Right lobe of liver (tissue), 4 donors: ENCODE measurements at regions not wholly inside any gene's neighbourhood (a gene's known extent, or its start where the extent isn't known, plus 50 kb on each side); places are given as distances from the start of the nearest gene placed in this dataset.

Experiments
- POLR2A ChIP-seq: fragments of 450-650 bp; IDR thresholded peaks from one replicate; pipeline ENCODE4 v1.6.1; 2017; ENCODE audit warnings: antibody characterized with exemption, mild to moderate bottlenecking
- TF ChIP-seq, protein P1 (sequence below), 4 donors: fragments of 200-600 bp in 3 of 4; fragments of 450-650 bp in 1 of 4; IDR thresholded peaks; one replicate each; pipeline versions ENCODE4 v1.5.1 to v1.8.0; 2016 to 2022; ENCODE audit warnings: antibody characterized with exemption in 4 of 4, mild to moderate bottlenecking in 2 of 4
- donor health status: DM: no; HTN: no; CAD: no.
- donor health status: DM: no; HTN: no; CAD: no.
- donor health status: DM: no; HTN: yes; CAD: no.

DNA sequence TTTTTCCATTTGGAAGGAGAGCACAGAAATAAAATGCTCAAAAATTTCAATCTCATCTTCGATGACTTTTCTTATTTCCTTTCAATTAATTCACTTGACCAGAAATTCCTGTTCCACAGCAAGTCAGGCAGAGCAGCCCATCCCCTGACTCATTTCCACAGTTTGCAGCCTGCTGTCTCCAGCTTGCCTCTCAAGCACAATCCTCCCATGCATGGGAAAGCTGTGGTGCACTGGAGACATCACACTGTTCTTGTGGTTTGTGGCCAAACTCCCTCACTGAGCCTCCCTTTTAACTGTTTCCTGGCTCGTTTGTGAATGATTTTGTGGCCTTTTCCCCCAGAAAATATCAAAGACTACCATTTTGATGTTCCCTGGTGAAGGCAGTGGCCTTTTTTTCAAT is 114.0 kb upstream of the ENPEP start:
- no peak for TF ChIP-seq POLR2A
- TF ChIP-seq, protein P1, sequence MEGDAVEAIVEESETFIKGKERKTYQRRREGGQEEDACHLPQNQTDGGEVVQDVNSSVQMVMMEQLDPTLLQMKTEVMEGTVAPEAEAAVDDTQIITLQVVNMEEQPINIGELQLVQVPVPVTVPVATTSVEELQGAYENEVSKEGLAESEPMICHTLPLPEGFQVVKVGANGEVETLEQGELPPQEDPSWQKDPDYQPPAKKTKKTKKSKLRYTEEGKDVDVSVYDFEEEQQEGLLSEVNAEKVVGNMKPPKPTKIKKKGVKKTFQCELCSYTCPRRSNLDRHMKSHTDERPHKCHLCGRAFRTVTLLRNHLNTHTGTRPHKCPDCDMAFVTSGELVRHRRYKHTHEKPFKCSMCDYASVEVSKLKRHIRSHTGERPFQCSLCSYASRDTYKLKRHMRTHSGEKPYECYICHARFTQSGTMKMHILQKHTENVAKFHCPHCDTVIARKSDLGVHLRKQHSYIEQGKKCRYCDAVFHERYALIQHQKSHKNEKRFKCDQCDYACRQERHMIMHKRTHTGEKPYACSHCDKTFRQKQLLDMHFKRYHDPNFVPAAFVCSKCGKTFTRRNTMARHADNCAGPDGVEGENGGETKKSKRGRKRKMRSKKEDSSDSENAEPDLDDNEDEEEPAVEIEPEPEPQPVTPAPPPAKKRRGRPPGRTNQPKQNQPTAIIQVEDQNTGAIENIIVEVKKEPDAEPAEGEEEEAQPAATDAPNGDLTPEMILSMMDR (IDR thresholded peaks at IDR 0.05) = no peak
